ENCODE measurements at regions not wholly inside any gene's neighbourhood (a gene's known extent, or its start where the extent isn't known, plus 50 kb on each side); places are given as distances from the start of the nearest gene placed in this dataset.

DNA sequence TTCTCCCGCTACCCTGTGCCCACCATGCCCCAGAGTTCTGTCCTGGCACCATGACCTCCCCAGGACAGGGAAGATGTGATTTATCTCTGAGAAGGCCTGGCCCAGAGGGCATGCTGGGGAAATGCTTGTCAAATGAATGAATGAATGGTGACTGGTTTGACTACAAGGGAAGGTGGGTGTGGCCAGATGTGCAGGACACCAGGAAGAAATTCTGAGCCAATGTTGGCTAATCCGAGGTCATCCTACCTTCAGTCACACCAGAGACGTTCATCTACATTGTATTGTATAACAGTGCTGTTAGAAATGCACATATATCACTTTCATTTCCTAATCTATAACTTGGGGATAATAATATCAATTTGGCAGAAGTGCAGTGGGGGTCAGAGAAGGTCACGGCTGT lies 138.4 kb downstream of the FAM43A start:
- TF ChIP-seq, protein P1, sequence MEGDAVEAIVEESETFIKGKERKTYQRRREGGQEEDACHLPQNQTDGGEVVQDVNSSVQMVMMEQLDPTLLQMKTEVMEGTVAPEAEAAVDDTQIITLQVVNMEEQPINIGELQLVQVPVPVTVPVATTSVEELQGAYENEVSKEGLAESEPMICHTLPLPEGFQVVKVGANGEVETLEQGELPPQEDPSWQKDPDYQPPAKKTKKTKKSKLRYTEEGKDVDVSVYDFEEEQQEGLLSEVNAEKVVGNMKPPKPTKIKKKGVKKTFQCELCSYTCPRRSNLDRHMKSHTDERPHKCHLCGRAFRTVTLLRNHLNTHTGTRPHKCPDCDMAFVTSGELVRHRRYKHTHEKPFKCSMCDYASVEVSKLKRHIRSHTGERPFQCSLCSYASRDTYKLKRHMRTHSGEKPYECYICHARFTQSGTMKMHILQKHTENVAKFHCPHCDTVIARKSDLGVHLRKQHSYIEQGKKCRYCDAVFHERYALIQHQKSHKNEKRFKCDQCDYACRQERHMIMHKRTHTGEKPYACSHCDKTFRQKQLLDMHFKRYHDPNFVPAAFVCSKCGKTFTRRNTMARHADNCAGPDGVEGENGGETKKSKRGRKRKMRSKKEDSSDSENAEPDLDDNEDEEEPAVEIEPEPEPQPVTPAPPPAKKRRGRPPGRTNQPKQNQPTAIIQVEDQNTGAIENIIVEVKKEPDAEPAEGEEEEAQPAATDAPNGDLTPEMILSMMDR (IDR thresholded peaks at IDR 0.05; ENCODE audit: borderline replicate concordance, extremely low read depth, low read length, poor library complexity, severe bottlenecking) = no peak
- TF ChIP-seq EZH2 (IDR thresholded peaks at IDR 0.05; ENCODE audit: borderline replicate concordance, low read depth, low read length, severe bottlenecking) = no peak
- no peaks in the 10 kb centered on the region for H3K9me3 ChIP-seq (ENCODE audit: insufficient read depth, low read length, severe bottlenecking)
- H3K79me2 ChIP-seq (ENCODE audit: insufficient read depth, low read length) = no peaks in the 10 kb centered on the region
- H3K9ac ChIP-seq (ENCODE audit: low read depth, low read length) = no peak overlapping the region
- H2AFZ ChIP-seq (ENCODE audit: low read depth, low read length) = no peak overlapping the region
- no peak overlapping the region for H3K27ac ChIP-seq (ENCODE audit: low read length)
- H3K4me1 ChIP-seq (ENCODE audit: insufficient read depth, low read length) = no peaks in the 10 kb centered on the region
- H3K27me3 ChIP-seq (ENCODE audit: insufficient read depth, low read length, poor library complexity) = no peaks in the 10 kb centered on the region
- no peak for DNase-seq
- ATAC-seq (ENCODE audit: insufficient read depth, low read depth) = no peak
- H4K20me1 ChIP-seq (ENCODE audit: insufficient read depth, low read length) = no peaks in the 10 kb centered on the region
- H3K4me3 ChIP-seq (ENCODE audit: low read depth in 1 of 2, low read length in 2 of 2) = no peak overlapping the region
- no peak overlapping the region for H3K4me2 ChIP-seq (ENCODE audit: insufficient read depth, low read length)
- H3K36me3 ChIP-seq (ENCODE audit: insufficient read depth, low read length) = no peaks in the 10 kb centered on the region

- no peak for DNase-seq
- H3K27me3 ChIP-seq (ENCODE audit: insufficient read depth, low read length, poor library complexity) = no peaks in the 10 kb centered on the region
Observed at GRCh38 chr3:194824701-194825111, 139.0 kb downstream of the FAM43A start.

DNA sequence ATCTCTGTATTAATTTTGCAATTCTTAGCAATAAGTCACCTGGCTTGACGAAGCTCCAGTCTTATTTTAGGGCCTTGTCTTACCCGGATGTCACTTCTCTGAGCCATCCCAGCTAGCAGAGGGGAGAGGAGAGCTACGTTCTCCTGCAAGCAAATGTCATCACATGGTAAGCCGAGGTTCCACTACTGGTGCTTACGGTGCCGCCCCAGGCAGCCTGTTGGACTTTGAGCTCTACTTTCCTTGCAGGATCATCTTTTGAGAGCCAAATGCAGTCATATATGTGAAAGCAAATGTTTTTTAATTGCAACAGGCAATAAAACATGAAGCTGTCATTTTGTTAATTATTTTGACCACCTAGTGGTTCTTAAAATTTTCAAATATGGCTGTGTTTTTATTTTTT lies 140.9 kb downstream of the FAM43A start:
- Histone ChIP-seq H3K27me3 (ENCODE audit: insufficient read depth, low read length, poor library complexity) (no peaks in the 10 kb centered on the region), H3K36me3 (ENCODE audit: insufficient read depth, low read length) (no peaks in the 10 kb centered on the region), H3K4me1 (ENCODE audit: insufficient read depth, low read length) (no peaks in the 10 kb centered on the region), H2AFZ (ENCODE audit: low read depth, low read length) (no peak overlapping the region), H3K79me2 (ENCODE audit: insufficient read depth, low read length) (no peaks in the 10 kb centered on the region), H3K4me3 (ENCODE audit: low read depth in 1 of 2, low read length in 2 of 2) (no peak overlapping the region), H3K9ac (ENCODE audit: low read depth, low read length) (no peak overlapping the region), H3K9me3 (ENCODE audit: insufficient read depth, low read length, severe bottlenecking) (no peaks in the 10 kb centered on the region), H3K27ac (ENCODE audit: low read length) (no peak overlapping the region), H3K4me2 (ENCODE audit: insufficient read depth, low read length) (no peak overlapping the region), H4K20me1 (ENCODE audit: insufficient read depth, low read length) (no peaks in the 10 kb centered on the region)
- no peak for DNase-seq
- TF ChIP-seq, protein P1 (IDR thresholded peaks at IDR 0.05; ENCODE audit: borderline replicate concordance, extremely low read depth, low read length, poor library complexity, severe bottlenecking) = no peak
- TF ChIP-seq EZH2 (IDR thresholded peaks at IDR 0.05; ENCODE audit: borderline replicate concordance, low read depth, low read length, severe bottlenecking) = no peak
- no peak for ATAC-seq (ENCODE audit: insufficient read depth, low read depth)

More at GRCh38 chr3:194824701-194825111, 139.0 kb downstream of the FAM43A start:
- Histone ChIP-seq H3K9ac (ENCODE audit: low read depth, low read length) (no peak overlapping the region), H3K79me2 (ENCODE audit: insufficient read depth, low read length) (no peaks in the 10 kb centered on the region), H3K36me3 (ENCODE audit: insufficient read depth, low read length) (no peaks in the 10 kb centered on the region), H3K4me1 (ENCODE audit: insufficient read depth, low read length) (no peaks in the 10 kb centered on the region), H4K20me1 (ENCODE audit: insufficient read depth, low read length) (no peaks in the 10 kb centered on the region), H3K4me2 (ENCODE audit: insufficient read depth, low read length) (no peak overlapping the region), H3K27ac (ENCODE audit: low read length) (no peak overlapping the region), H3K9me3 (ENCODE audit: insufficient read depth, low read length, severe bottlenecking) (no peaks in the 10 kb centered on the region), H3K4me3 (ENCODE audit: low read depth in 1 of 2, low read length in 2 of 2) (no peak overlapping the region), H2AFZ (ENCODE audit: low read depth, low read length) (no peak overlapping the region)
- TF ChIP-seq, protein P1 (IDR thresholded peaks at IDR 0.05; ENCODE audit: borderline replicate concordance, extremely low read depth, low read length, poor library complexity, severe bottlenecking) = no peak
- TF ChIP-seq EZH2 (IDR thresholded peaks at IDR 0.05; ENCODE audit: borderline replicate concordance, low read depth, low read length, severe bottlenecking) = no peak
- ATAC-seq (ENCODE audit: insufficient read depth, low read depth) = no peak

- Histone ChIP-seq H3K9me3 (ENCODE audit: insufficient read depth, low read length, severe bottlenecking) (no peaks in the 10 kb centered on the region), H3K4me3 (ENCODE audit: low read depth in 1 of 2, low read length in 2 of 2) (no peak overlapping the region), H3K79me2 (ENCODE audit: insufficient read depth, low read length) (no peaks in the 10 kb centered on the region), H3K27ac (ENCODE audit: low read length) (no peak overlapping the region), H2AFZ (ENCODE audit: low read depth, low read length) (no peak overlapping the region), H3K4me1 (ENCODE audit: insufficient read depth, low read length) (no peaks in the 10 kb centered on the region), H3K9ac (ENCODE audit: low read depth, low read length) (no peak overlapping the region), H3K27me3 (ENCODE audit: insufficient read depth, low read length, poor library complexity) (no peaks in the 10 kb centered on the region), H3K36me3 (ENCODE audit: insufficient read depth, low read length) (no peaks in the 10 kb centered on the region), H4K20me1 (ENCODE audit: insufficient read depth, low read length) (no peaks in the 10 kb centered on the region), H3K4me2 (ENCODE audit: insufficient read depth, low read length) (no peak overlapping the region)
- DNase-seq (no peak), ATAC-seq (ENCODE audit: insufficient read depth, low read depth) (no peak)
- TF ChIP-seq, protein P1 (IDR thresholded peaks at IDR 0.05; ENCODE audit: borderline replicate concordance, extremely low read depth, low read length, poor library complexity, severe bottlenecking) = no peak
- no peak for TF ChIP-seq EZH2 (IDR thresholded peaks at IDR 0.05; ENCODE audit: borderline replicate concordance, low read depth, low read length, severe bottlenecking)
Observed at GRCh38 chr3:194827486-194827885, 141.8 kb downstream of the FAM43A start.
